ENCODE measurements at regions not wholly inside any gene's neighbourhood (a gene's known extent, or its start where the extent isn't known, plus 50 kb on each side); places are given as distances from the start of the nearest gene placed in this dataset.

DNA sequence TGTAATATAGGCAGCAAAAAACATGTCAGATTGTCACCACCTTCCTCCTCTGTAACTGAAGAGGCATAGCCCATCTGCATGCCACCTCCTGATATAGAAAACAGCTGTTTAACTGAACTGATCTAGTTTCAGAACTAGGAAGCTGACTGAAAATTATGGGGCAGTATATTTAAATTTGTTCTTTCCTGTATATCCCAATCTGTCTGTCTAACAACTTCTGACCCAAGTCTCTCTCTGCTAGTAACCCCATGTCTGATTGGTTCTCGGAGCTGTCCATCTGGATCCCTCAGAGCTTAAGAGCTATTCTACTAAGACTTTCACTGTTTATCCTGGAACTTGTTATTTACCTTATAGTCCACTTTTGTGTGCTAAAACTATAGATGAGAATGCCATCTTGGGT is 68.2 kb upstream of the SLC35G4 start:
- Mint-ChIP-seq H3K4me1 (ENCODE audit: insufficient read depth, unreplicated experiment) (no peaks in the 10 kb centered on the region), H3K36me3 (ENCODE audit: insufficient read depth, unreplicated experiment) (peaks cover 6% of the 10 kb centered on the region), H3K27me3 (ENCODE audit: insufficient read depth, unreplicated experiment) (no peaks in the 10 kb centered on the region), H3K9me3 (ENCODE audit: unreplicated experiment) (peaks cover 10% of the 10 kb centered on the region), H3K27ac (ENCODE audit: low read depth, unreplicated experiment) (no peak overlapping the region), H3K4me3 (ENCODE audit: unreplicated experiment) (no peak overlapping the region)
- intact Hi-C loops (cut with micrococcal nuclease), result no loop called here
- POLR2A ChIA-PET, result no interaction called here
- BruUV-seq (replicated peaks), result no TSS peak
- DNase-seq (ENCODE audit: unreplicated experiment), result no peak
- TF ChIP-seq, protein P1, sequence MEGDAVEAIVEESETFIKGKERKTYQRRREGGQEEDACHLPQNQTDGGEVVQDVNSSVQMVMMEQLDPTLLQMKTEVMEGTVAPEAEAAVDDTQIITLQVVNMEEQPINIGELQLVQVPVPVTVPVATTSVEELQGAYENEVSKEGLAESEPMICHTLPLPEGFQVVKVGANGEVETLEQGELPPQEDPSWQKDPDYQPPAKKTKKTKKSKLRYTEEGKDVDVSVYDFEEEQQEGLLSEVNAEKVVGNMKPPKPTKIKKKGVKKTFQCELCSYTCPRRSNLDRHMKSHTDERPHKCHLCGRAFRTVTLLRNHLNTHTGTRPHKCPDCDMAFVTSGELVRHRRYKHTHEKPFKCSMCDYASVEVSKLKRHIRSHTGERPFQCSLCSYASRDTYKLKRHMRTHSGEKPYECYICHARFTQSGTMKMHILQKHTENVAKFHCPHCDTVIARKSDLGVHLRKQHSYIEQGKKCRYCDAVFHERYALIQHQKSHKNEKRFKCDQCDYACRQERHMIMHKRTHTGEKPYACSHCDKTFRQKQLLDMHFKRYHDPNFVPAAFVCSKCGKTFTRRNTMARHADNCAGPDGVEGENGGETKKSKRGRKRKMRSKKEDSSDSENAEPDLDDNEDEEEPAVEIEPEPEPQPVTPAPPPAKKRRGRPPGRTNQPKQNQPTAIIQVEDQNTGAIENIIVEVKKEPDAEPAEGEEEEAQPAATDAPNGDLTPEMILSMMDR (IDR thresholded peaks at IDR 0.05; ENCODE audit: unreplicated experiment), result no peak
- CTCF ChIA-PET, result interaction anchor here (0.6 to 2.4 kb wide), 3 partner anchors 11 to 765 kb away, joined by 3 to 11 read pairs (median 8); no protein-coding TSS in a partner anchor

DNA sequence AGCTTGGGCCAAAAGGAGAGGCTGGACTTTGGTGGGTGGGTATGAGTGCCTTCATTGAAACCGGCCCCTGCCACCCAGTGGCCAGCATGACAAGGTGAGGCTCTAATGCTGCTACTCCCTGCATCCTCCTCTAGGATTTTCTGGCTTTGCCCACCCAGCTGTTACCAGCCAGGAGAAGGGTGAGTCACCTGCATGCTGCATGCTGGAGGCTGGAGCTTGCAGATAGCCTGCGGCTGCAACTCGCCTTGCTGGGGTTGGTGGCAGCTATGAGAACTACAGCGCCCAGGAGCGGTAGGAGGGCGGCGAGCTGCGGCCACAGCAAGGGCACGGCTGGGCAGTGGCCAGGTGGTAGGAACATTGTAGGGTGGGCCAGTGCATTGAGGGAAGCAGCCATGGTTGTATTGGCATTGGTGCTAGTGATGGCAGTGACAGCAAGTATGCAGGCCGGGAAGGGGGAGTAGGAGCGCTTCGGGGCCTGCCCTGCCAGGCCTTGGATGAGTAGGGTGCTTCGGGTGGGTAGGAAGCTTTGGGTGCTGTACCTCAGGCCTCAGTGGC is 75.4 kb upstream of the SLC35G4 start:
- H3K27ac Mint-ChIP-seq (ENCODE audit: low read depth, unreplicated experiment), result no peak overlapping the region
- ChIA-PET CTCF (no interaction called here), POLR2A (no interaction called here)
- no peaks in the 10 kb centered on the region for H3K36me3 Mint-ChIP-seq (ENCODE audit: insufficient read depth, unreplicated experiment)
- intact Hi-C loops (cut with micrococcal nuclease), result no loop called here
- TF ChIP-seq, protein P1 (IDR thresholded peaks at IDR 0.05; ENCODE audit: unreplicated experiment), result no peak
- peaks cover 7% of the 10 kb centered on the region for H3K9me3 Mint-ChIP-seq (ENCODE audit: unreplicated experiment)
- H3K27me3 Mint-ChIP-seq (ENCODE audit: insufficient read depth, unreplicated experiment), result no peaks in the 10 kb centered on the region
- H3K4me1 Mint-ChIP-seq (ENCODE audit: insufficient read depth, unreplicated experiment), result no peaks in the 10 kb centered on the region
- no peak overlapping the region for H3K4me3 Mint-ChIP-seq (ENCODE audit: unreplicated experiment)
- BruUV-seq (replicated peaks), result no TSS peak
- no peak for DNase-seq (ENCODE audit: unreplicated experiment)

DNA sequence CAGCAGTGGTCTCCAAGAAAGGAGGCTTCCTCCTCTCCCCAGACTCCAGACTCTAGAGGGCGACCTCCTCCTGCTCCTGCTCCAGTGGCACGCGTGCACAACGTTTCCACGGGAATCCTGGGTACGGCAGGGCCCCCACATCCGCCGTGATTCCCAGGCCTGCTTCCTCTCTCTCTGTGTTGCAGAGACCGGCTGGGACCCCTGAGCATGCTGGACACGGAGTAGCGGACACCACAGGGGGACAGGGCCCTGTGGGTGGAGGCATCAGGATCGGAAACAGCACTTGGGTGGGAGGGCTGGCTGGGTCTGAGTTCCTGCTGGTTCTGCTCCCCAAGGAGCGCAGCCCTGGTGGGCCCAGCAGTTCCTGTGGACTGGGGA is 75.9 kb upstream of the SLC35G4 start:
- TF ChIP-seq, protein P1 (IDR thresholded peaks at IDR 0.05; ENCODE audit: unreplicated experiment), result no peak
- H3K4me1 Mint-ChIP-seq (ENCODE audit: insufficient read depth, unreplicated experiment), result no peaks in the 10 kb centered on the region
- CTCF ChIA-PET, result no interaction called here
- no peak overlapping the region for H3K4me3 Mint-ChIP-seq (ENCODE audit: unreplicated experiment)
- no peak overlapping the region for H3K27ac Mint-ChIP-seq (ENCODE audit: low read depth, unreplicated experiment)
- POLR2A ChIA-PET, result no interaction called here
- no peak for DNase-seq (ENCODE audit: unreplicated experiment)
- intact Hi-C loops (cut with micrococcal nuclease), result no loop called here
- H3K36me3 Mint-ChIP-seq (ENCODE audit: insufficient read depth, unreplicated experiment), result no peaks in the 10 kb centered on the region
- H3K9me3 Mint-ChIP-seq (ENCODE audit: unreplicated experiment), result peaks cover 7% of the 10 kb centered on the region
- no TSS peak for BruUV-seq (replicated peaks)
- H3K27me3 Mint-ChIP-seq (ENCODE audit: insufficient read depth, unreplicated experiment), result no peaks in the 10 kb centered on the region

DNA sequence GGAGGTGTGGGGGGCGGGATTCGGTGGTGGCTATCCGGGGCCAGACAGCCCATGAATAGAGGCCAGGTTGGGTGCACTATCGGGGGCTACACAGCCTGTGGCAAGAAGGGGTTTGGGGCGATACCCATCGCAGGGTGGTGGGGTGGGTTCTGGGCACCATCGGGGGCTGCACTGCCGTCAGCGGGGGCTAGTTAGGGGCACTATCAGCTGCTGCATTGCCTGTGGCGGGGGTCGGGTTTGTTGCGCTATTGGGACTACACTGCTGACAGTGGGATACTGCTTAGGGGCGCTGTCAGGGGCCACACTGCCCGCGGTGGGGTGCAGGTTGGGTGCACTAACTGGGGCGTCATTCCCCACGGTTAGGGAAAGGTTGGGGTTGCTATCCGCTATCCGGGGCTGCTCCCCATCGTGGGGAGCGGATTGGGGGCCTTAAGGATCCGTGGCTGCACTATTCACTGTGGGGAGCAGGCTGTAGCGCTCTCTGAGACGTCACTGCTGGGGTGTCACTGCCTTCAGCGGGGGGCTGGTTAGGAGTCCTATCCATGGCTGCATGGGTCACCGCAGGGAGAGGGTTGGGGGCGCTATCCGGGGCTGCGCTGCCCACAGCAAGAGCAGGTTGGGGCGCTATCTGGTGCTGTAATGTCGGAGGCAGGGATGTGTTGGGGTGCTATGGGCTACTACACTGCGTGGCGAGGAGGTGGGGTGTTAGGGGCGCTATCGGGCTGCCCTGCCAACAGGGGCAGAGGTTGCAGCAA is 76.5 kb upstream of the SLC35G4 start:
- H3K4me1 Mint-ChIP-seq (ENCODE audit: insufficient read depth, unreplicated experiment), result peaks cover 4% of the 10 kb centered on the region
- no peak overlapping the region for H3K27ac Mint-ChIP-seq (ENCODE audit: low read depth, unreplicated experiment)
- TF ChIP-seq, protein P1 (IDR thresholded peaks at IDR 0.05; ENCODE audit: unreplicated experiment), result no peak
- ChIA-PET POLR2A (no interaction called here), CTCF (no interaction called here)
- intact Hi-C loops (cut with micrococcal nuclease), result no loop called here
- peaks cover 7% of the 10 kb centered on the region for H3K9me3 Mint-ChIP-seq (ENCODE audit: unreplicated experiment)
- DNase-seq (ENCODE audit: unreplicated experiment), result no peak
- H3K4me3 Mint-ChIP-seq (ENCODE audit: unreplicated experiment), result no peak overlapping the region
- H3K27me3 Mint-ChIP-seq (ENCODE audit: insufficient read depth, unreplicated experiment), result no peaks in the 10 kb centered on the region
- no peaks in the 10 kb centered on the region for H3K36me3 Mint-ChIP-seq (ENCODE audit: insufficient read depth, unreplicated experiment)
- BruUV-seq (replicated peaks), result no TSS peak

All from MCF 10A (cell line).